GM10248 (cell line): ENCODE measurements at regions not wholly inside any gene's neighbourhood (a gene's known extent, or its start where the extent isn't known, plus 50 kb on each side); places are given as distances from the start of the nearest gene placed in this dataset.

Experiments used
- CTCF ChIA-PET: fragments of 300-600 bp; sonication (Branson Sonifier 250); formaldehyde crosslinking; extraction: SDS; loops from one replicate; lab custom pipeline; 2021; ENCODE audit warnings: antibody characterized with exemption; lab: Yijun Ruan, JAX
- POLR2A ChIA-PET: fragments of 350-650 bp; sonication (Branson Sonifier 250); formaldehyde crosslinking; extraction: SDS; loops from one replicate; lab custom pipeline; 2020; ENCODE audit warnings: antibody characterized with exemption; lab: Yijun Ruan, JAX
- DNase-seq: peaks from one replicate; pipeline ENCODE4 v3.0.0; 2012; ENCODE audit errors: extremely low spot score
- CTCF ChIP-seq: IDR thresholded peaks from 2 replicates; pipeline ENCODE4 v1.5.1; 2012; ENCODE audit warnings: mild to moderate bottlenecking, low read depth; ENCODE audit errors: extremely low read depth, missing control alignments, control extremely low read depth

- no peak for DNase-seq
- ChIA-PET POLR2A (no interaction called here), CTCF (no interaction called here)
- TF ChIP-seq CTCF: no peak
These were observed 80.0 kb downstream of the PLXNA1 start for GRCh38 chr3:127062926-127063325.

GRCh38 chr3:127063916-127064315, 81.0 kb downstream of the PLXNA1 start:
- TF ChIP-seq CTCF: no peak
- DNase-seq: no peak
- ChIA-PET CTCF (no interaction called here), POLR2A (no interaction called here)

- DNase-seq: no peak
- no peak for TF ChIP-seq CTCF
- CTCF ChIA-PET: no interaction called here
- POLR2A ChIA-PET: no interaction called here
These were observed 81.6 kb downstream of the PLXNA1 start for GRCh38 chr3:127064391-127065137.

- ChIA-PET CTCF (no interaction called here), POLR2A (no interaction called here)
- no peak for TF ChIP-seq CTCF
- no peak for DNase-seq
These were observed 82.2 kb downstream of the PLXNA1 start for GRCh38 chr3:127065138-127065427.

GRCh38 chr3:127065561-127066290, 82.8 kb downstream of the PLXNA1 start:
- POLR2A ChIA-PET: no interaction called here
- DNase-seq: no peak
- CTCF ChIA-PET: no interaction called here
- TF ChIP-seq CTCF: no peak

GRCh38 chr3:127066635-127067034, 83.7 kb downstream of the PLXNA1 start:
- DNase-seq: no peak
- POLR2A ChIA-PET: no interaction called here
- TF ChIP-seq CTCF: no peak
- CTCF ChIA-PET: interaction anchor here (1.0 kb wide), 1 partner anchor 8 kb away, joined by 3 read pairs; no protein-coding TSS in a partner anchor
